ENCODE measurements at regions not wholly inside any gene's neighbourhood (a gene's known extent, or its start where the extent isn't known, plus 50 kb on each side); places are given as distances from the start of the nearest gene placed in this dataset.
"Not testable (repeated sequence)": the region's sequence is repeated elsewhere in the genome, so short reads cannot be mapped to it uniquely, and the experiment has no call there.

DNA sequence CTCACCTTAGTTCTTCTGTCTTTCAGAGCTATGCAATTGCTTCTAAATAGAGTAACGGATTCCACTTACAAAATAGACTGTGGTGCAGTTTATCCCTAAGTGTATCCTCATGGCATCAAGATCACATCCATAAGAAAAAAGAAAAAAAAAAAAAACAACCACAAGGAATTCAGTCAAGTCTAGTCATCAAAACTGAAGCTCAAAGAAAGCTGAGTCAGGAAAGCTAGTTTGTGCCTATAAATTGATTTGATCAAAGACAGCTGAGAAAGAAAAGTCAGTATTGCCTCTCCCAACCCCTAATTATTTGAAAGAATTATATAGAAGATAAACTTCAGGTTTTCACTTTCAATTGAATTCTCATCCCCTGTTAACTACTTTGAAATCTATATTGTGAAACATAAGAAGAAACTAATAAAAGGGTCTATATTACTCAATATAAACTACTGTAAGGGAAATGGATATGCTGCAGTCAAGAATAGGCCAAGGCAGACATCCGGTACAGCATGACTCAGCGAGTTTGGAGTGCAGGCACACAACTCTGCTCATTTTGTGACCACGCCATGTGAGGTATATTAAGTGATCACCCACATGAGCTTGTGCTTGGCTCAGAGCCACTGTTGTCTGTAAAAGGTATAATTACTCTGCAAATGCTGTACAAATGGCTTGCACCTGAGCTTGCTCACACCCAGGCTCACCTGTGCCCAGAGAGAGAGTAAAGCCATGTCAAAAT, 568.1 kb upstream of the CRIM1 start:
- DNase-seq, result no peak

DNA sequence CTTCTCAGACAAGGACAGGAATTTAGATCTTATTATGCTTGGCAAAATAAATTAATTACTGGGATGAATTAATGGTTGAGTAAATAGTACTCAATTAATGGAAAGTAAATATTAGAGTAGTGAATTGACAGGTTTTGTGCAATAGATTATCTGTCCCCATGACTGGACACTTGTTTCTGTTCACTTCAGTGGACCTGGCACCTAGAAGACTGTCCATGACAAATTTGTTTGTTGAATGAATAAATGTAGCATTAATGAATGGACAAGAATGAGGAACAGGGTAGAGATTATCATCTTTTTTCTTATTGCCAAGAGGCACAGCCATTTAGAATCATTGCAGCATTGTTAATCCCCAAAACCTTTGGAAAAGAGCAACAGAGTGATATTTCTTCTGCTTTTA, 570.0 kb upstream of the CRIM1 start:
- DNase-seq, result no peak

DNA sequence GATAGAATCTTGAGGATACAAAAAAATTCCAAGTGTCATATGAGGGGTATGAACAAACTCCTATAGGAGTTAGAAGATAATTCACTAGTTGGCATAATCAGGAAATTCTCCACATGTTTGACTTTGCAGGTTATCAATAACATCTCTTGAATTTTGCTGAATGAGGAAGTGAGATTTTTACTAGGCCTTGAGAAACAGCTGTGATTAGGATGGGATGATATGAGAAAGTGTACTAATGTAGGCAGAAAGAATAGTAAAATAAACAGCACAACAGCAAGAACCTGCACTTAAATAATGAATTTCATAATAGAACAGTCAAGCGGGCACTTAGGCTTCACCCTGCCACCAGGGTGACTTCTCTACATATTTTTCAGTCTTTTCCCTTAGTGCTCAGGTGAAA, 570.8 kb upstream of the CRIM1 start:
- DNase-seq, result no peak

DNA sequence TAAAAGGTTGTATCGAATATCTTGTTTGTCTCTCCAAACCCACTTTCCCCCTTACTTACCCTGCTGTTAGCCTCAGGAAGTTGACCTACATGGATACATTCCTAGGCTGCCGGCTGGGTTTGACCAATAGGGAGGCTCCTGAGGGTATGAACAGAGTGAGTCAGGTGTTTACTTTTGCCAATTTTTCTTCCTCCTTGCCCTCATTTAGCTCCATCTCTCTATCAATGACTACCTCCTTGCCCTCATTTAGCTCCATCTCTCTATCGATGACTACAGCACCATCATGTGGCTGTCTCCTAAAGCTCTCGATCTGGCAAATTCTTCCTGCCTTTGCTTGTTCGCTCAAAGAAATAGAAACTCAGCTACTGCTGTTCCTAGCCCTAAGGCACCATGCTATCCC, 571.9 kb upstream of the CRIM1 start:
- DNase-seq, result no peak

DNA sequence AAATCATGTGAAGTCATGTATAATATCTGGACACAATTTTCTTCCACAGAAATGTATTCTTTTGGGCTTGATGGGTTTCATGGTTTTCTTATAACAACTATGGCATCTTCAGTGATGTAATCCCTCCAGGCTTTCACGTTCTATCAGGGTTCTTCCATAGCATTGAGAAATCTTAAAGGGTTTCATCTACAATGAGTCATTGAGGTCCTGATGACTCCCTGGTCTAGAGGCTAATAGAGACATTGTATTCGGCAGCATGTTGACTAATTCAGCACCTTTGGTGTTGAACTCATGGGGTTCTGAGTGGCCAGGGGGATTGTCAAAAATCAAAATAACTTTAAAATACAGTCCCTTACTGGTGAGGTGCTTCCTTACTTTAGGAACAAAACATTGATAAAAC, 614.0 kb upstream of the CRIM1 start:
- no peak for DNase-seq

DNA sequence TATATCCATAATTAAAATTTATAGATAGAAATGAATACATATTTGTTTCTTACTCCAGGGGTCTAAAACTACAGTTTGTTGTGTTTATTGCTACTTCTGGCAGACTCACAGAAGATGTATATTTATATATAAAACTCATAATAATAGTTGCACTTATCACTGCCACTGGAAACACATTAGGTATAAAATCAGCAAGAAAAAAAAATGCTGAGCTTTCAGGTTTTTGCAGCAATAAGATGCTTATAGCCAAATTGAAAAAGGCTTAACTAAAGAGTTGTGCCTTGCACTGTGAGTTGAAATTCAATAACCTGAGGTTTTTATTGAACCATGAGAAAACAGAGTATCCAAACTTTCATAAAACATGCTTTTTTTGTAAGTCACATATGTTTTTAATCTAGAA, 623.9 kb upstream of the CRIM1 start:
- DNase-seq, result no peak

DNA sequence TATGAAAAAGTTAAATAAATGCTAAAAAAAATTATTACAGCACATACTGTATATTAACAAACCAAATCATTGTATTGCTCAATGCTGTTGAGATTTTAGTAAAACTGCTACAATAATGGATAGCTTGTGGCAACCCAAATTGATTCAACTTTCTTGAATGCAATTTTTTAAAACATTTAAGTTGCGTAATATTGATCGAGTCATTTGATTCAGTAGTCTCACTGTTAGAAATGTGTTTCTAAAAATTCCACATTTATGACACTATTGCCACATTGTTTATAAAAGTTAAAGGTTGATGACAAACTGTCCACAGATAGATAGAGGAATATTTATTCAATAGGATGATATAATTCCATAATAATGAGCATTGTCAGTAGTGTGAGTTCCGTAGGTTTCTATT, 640.7 kb upstream of the CRIM1 start:
- DNase-seq, result no peak

DNA sequence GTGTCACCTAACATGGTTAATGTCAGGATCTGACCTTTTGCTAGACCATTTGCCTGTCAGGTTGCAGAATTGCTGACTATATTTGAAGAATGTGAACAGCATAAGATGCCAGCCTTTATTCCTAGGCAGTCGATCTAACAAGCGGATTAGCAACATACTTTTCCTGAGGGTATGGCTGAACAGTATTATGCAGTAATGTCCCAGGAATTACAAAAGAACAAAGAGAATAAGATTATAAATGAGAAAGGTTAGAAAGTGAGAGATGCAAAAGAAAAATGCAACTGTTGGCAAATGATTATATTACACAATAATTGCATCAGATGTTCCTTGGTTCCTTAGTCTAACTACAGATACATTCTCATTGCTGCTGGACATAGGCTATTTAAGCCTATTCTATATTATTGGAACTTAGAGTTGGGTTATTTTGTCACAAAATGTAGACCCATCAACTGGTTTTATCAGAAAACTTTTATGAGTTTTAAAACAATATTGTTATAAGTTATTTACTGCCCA, 647.1 kb upstream of the CRIM1 start:
- DNase-seq, result no peak

DNA sequence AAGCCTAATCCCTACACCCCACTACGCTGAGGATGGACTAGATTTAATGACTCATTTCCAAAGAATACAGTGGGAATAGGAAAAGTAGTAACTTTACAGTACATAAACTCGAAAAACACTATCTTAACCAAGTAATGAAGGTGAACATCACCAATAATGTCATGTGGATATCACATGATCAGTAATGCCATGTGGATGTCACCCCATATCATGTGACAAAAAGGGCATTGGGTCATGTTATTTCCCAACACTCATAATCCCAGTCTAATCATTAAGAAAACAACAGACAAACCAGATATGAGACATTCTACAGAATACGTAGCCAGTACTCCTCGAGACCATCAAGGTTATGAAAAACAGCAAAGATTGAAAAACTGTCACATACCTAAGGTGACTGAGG, 667.3 kb upstream of the CRIM1 start:
- DNase-seq, result no peak

DNA sequence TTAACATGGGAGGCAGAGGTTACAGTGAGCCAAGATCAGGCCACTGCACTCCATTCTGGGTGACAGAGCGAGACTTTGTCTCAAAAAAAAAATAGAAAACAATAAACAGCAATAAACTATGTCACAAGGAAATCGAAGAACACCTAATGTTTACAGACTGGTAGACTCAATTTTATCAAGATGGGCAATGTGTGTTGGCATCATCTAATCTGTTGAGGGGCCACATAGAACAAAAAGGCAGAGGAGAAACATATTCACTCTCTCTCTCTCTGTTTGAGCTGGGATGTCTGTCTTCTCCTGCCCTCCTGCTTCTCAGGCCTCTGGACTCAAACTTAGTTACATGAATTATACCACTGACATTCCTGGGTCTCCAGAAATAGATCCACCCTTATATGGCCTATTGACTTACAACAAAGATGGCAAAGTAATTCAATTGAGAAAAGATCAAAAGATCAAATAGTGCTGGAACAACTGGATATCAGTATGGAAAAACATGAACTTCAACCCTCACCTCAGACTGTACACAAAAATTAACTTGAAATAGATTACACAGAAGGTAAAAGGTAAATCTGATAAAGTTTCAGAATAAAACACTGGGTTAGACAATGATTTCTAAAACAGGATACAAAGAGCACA, 703.8 kb upstream of the CRIM1 start:
- DNase-seq, result no peak

DNA sequence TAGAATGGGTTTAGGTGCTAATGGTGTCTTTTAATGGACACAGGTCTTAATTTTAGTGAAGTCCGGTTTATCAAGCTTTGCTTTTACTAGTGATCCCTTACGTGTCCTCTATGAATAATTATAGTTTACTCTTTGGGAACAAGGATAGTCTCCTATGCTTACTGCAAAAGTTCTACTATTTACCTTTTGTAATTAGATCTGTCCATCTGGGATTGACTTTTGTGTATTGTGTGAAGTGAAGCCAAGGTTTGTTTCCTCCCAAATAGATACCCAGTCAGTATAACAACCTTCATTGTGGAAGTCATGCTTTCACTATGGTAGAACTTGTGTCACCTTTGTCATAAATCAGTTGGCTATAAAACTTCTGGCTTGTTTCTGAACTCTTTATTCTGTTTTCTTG, 740.9 kb upstream of the CRIM1 start:
- no peak for DNase-seq

DNA sequence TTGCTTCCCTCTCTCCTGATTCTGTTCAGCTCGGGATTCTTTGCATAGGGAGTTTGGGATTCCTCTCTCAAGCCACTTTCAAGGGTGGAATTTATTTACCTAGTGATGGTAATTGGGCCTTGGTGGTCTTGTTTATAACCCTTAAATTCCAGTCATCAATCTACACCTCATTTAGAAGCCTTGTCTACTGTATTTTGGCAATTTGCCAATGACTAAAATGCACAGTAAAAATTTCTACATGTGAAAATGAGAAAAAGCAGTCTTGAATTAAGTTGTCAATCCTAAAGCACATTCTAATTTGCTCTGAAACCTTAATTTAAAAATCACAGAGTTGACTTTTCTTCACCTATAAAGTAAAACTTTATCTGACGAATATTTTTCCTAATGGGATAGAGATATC, 749.2 kb upstream of the CRIM1 start:
- DNase-seq, result no peak

DNA sequence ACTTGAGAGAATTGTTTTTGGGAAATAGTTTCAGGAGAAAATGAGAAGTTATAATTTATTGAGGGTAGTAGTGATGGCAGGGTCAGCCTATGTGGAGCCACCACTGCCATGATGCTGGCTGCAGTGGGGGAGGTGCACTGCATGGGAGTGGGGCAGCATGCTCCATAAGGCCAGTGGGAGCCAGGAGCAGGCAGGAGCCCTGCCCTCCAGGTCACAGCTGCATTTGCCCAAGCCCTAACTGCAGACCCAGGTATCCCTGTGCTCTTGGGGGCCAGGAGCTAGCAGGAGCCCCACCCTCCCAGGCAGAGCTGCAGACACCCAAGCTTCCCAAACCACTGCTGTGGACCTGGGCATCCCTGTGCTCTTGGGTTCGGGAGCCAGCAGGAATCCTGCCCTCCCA, 757.3 kb upstream of the CRIM1 start:
- DNase-seq, result no peak

DNA sequence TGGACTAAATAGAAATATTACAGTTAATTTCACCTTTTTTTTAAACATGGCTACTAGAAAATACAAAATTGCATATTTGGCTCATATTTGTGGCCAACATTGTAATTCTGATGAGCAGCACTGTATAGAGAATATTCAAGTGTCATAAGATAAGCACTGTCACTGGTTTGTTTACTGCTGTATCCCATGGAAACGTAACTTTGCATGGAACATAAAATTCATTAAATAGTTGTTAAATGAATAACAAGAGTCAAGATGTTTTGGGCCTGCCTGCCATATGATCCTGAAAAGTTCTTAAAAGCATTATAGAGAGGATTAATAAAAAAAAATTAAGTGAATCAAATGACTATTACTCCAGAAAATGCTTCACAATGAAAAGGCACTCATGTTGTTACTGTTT, 763.7 kb upstream of the CRIM1 start:
- no peak for DNase-seq

DNA sequence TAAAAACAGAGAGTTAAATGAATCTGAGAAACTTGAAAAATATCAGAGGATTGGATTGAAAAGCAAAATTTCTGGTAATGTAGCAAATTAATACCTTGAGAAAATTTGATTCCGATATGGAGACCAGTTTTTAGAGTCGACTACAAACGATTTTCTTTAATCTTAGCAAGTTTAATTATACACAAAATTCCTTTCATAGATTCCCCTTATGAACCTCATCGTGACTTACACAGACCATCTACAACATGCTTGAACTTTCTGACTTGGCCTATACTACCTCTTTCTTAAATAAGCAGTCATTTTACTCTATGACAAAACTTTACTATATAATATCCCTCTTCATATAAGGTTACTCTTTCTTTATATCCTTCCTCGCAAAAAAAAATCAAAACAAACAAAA, 769.6 kb upstream of the CRIM1 start:
- no peak for DNase-seq

DNA sequence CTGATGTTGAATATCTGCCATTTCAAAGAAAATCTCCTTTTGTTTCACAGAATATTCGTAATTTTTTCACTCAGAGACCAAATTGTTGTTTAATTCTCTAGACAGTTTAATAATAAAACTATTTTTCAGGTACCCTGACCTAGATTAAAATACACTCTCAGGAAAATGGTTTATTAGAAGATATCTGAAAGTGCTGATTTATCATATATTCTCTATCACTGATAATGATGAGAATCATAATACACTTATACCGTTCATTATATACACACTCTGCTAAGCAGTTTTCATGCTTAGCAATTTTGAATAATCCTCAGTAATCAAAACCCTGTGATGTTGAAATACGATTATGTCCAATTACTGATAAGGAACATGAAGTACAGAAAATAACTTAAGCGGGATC, 772.9 kb upstream of the CRIM1 start:
- no peak for DNase-seq

DNA sequence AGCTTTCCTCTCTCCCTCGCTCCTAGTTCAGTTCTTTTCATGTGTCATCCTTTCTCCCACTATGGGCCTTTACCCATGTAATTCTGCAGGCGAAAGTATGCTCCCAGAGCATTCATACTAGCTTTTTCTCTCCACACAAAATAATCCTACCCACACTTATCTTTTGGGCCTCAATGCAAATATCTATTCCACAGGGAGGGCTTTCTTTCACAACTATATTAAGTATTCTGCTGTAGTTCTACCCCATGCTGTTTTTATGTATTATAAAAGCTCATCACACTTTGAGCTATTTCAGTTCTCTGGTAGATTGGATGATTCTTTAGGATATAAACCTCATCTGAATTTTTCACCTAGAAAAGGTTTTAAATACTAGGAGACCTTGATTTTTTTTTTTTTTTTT, 774.6 kb upstream of the CRIM1 start:
- no peak for DNase-seq

DNA sequence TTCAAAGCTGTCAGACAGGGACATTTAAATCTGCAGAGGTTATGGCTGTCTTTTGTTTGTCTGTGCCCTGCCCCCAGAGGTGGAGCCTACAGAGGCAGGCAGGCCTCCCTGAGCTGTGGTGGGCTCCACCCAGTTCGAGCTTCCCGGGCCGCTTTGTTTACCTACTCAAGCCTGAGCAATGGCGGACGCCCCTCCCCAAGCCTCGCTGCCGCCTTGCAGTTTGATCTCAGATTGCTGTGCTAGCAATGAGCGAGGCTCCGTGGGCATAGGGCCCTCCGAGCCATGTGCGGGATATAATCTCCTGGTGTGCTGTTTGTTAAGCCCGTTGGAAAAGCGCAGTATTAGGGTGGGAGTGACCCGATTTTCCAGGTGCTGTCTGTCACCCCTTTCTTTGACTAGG, 787.0 kb upstream of the CRIM1 start:
- DNase-seq, result not testable (repeated sequence)

DNA sequence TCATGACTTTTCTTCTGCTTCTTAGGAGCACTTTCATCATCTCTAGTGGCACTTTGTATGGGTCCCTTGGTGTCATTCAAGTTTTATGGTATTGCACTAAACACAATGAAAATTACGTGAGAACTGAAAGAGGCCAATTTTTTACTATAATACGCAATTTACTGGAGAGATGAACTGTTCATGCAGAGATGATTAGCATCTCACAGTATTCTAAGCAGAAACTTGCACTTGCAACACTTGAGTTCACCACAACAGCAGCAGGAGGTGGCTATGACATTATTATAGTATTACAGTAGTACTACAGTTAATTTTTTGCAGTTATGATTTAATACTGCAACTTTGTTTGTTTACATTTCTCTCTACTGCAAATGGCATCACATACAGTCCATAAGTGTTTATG, 793.1 kb upstream of the CRIM1 start:
- no peak for DNase-seq

DNA sequence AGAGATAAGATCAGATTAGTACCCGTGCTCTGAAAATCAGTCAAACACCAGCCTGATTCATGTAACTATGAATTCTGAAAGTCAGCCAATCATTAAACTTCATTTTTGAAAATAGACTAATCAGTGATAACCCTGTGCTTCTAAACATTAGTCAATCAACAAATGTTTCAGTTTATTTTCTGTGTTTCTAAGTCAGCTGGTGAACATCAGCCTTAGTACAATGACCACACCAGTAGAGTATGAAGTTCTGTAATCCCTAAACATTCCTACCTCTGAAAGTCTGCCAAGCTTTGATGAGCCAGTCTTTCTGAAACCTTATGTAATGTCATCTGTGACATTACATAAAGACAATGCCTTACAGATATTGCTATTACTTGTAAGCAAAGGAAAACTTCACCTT, 807.4 kb upstream of the CRIM1 start:
- no peak for DNase-seq

DNA sequence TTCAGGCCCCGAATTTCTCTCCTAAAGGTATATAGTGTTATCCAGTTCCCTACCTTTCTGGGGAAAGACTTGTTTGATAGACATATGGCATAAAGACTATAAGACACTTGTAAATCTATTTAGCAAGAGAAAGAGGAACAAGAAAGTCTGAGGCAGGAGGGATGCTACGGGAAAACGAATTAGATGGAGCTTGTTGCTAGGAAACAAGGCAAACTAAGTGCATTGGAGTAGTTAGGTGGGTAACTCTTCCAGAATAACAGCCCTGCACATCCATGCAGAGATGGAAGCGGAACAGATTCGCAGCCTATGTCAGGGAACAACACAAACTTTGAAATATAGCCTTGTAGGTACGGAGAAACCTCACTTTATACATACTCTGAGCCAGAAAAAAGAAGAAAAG, 810.3 kb upstream of the CRIM1 start:
- no peak for DNase-seq

DNA sequence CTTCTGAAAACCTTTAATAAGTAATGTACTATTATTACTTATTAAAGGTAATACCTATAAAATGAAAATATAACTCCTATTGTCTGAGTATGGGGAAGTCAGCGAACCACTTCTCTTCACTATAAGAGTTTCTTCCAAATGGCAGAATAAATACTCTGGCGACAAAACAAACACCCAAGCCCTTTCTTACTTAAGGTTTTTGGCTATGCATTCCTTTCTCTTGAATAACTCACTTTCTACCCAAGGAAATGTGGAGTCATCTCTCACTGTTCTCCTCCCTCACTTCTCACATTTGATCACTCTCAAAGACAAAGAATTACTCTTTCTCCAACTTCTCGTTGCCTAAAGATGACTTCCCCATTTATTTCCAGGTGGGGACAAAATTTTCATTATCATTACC, 816.8 kb upstream of the CRIM1 start:
- DNase-seq, result no peak

DNA sequence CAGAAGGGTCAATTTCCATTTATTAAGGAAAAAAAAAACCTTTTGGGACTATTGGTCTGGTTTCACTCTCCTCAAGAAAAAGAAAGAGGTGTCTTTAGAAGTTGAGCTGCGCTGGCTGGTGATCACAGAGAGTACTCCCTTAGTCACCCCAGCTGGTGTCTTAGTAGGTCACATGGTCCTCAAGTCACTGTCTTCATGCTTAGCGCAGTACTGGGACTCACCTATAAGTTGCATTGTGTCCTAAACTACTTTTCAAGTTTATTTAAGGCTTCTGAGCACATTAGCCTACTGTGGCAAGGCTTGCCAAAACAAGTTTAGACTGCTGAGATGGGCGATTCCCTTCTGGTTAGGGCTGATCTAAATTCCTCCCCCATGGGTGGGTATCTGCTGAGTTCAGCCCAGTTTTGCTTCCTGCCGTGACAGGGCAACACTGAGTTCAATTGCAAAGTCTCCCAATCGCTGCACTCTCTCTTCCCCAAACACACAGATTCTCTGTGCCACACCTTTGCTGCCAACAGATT, 824.9 kb upstream of the CRIM1 start:
- DNase-seq, result no peak

DNA sequence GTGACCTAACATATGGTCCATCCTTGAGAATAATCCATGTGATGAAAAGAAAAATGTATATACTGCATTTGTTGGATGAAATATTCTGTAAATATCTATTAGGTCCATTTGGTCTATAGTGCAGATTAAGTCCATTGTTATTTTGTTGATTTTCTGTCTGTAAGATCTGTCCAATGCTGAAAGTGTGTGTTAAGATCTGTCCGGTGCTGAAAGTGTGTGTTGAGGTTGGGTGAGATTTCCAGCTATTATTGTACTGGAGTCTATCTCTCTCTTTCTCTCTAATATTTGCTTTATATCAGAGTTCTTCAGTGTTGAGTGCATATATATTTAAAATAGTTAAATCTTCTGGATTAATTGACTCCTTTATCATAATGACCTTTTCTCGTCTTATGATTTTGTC, 828.8 kb upstream of the CRIM1 start:
- DNase-seq, result no peak

DNA sequence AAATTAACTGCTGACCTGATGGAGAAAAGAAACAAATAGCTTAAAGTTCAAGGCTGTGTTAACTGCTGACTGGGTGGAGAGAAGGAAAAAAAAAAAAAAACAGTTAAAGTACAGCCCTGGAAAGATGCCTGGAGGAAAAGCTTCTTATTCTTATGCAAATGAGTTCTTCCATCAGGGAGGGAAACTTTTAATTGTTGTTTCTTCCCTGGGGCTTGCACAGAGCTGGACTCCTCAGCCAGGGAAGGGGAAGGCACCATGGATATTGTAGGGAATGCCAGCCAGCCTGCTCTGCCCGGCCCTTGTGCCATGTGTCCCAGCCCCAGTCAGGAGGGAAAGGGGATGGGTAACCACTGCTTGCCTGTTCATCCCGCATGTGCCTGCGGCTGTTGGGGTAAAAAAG, 833.1 kb upstream of the CRIM1 start:
- DNase-seq, result no peak

Measured in right hindlimb (tissue), 1 donor.